ENCODE measurements at regions not wholly inside any gene's neighbourhood (a gene's known extent, or its start where the extent isn't known, plus 50 kb on each side); places are given as distances from the start of the nearest gene placed in this dataset.

DNA sequence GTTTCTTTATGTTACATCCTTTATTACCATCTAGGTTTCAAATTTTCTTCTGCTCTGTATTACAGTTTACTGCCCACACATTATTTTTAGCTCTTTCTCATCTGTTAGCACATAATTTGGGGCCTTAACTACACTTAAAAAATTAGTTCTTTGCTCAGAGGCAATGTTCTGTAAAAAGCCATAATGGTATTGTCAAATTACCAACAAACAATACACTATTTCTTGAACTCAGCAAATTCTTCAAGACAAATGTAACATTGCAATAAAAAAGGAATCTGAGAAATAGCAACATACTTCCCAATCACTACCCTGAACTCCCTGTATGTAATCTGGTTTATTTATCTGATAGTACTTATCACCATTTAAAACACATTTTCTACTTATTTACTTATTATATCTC lies 448.6 kb upstream of the OPRM1 start:
- H2BK20ac ChIP-seq (ENCODE audit: low read depth, low read length) = no peak overlapping the region
- H3K9ac ChIP-seq (ENCODE audit: low read depth, low read length) = no peak overlapping the region
- H3K9me3 ChIP-seq (ENCODE audit: control insufficient read depth, insufficient read depth, low read length) = peaks cover 7% of the 10 kb centered on the region
- in situ Hi-C loops (cut with MboI; ENCODE audit: low sequenced_read_pairs) = no loop called here
- DNase-seq = no peak
- ChIA-PET POLR2A (ENCODE audit: unreplicated experiment) (no interaction called here), CTCF (no interaction called here)
- intact Hi-C loops (cut with micrococcal nuclease) = no loop called here
- H3K4me1 ChIP-seq (ENCODE audit: control insufficient read depth, insufficient read depth, low read length) = no peaks in the 10 kb centered on the region
- no peak for TF ChIP-seq RFX5 (IDR thresholded peaks at IDR 0.05; ENCODE audit: low read depth, low read length)
- TF ChIP-seq CHD1 (IDR thresholded peaks at IDR 0.05; ENCODE audit: low read depth, low read length) = no peak
- TF ChIP-seq POLR2A (IDR thresholded peaks at IDR 0.05; ENCODE audit: low read depth, low read length) = no peak
- TF ChIP-seq, protein P1, sequence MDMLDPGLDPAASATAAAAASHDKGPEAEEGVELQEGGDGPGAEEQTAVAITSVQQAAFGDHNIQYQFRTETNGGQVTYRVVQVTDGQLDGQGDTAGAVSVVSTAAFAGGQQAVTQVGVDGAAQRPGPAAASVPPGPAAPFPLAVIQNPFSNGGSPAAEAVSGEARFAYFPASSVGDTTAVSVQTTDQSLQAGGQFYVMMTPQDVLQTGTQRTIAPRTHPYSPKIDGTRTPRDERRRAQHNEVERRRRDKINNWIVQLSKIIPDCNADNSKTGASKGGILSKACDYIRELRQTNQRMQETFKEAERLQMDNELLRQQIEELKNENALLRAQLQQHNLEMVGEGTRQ (IDR thresholded peaks at IDR 0.05; ENCODE audit: low read depth, low read length) = no peak
- TF ChIP-seq RCOR1 (IDR thresholded peaks at IDR 0.05; ENCODE audit: insufficient replicate concordance, low read length) = no peak
- no peak for TF ChIP-seq MAFK (IDR thresholded peaks at IDR 0.05; ENCODE audit: low read depth, low read length)
- TF ChIP-seq MAZ (IDR thresholded peaks at IDR 0.05; ENCODE audit: borderline replicate concordance, low read depth, low read length) = no peak
- H3K4me2 ChIP-seq (ENCODE audit: low read depth, low read length) = no peak overlapping the region
- H4K91ac ChIP-seq (ENCODE audit: insufficient read depth, low read depth, low read length) = no peak overlapping the region
- no peak overlapping the region for H2AK5ac ChIP-seq (ENCODE audit: low read depth, low read length)
- H3K27ac ChIP-seq (ENCODE audit: insufficient read depth, low read length) = no peak overlapping the region
- no peaks in the 10 kb centered on the region for H3K9me1 ChIP-seq (ENCODE audit: insufficient read depth, low read length)
- H3K36me3 ChIP-seq (ENCODE audit: control insufficient read depth, insufficient read depth, low read length) = no peaks in the 10 kb centered on the region
- H3K27me3 ChIP-seq (ENCODE audit: control insufficient read depth, insufficient read depth, low read length) = no peaks in the 10 kb centered on the region
- H3K14ac ChIP-seq (replicated peaks; ENCODE audit: low read depth, low read length) = no peak overlapping the region
- H2BK120ac ChIP-seq (ENCODE audit: low read depth, low read length) = no peak overlapping the region
- no peak overlapping the region for H3K4me3 ChIP-seq (ENCODE audit: insufficient read depth, low read depth, low read length)
- dilution Hi-C loops (cut with HindIII; ENCODE audit: low sequenced_read_pairs, unreplicated experiment) = no loop called here
- H2BK5ac ChIP-seq (ENCODE audit: low read depth, low read length, poor library complexity, severe bottlenecking) = no peak overlapping the region
- no peak for ATAC-seq (ENCODE audit: low read depth)
- H2BK15ac ChIP-seq (ENCODE audit: low read depth, low read length) = no peak overlapping the region
- H3K4ac ChIP-seq (ENCODE audit: low read depth, low read length) = no peak overlapping the region
- no peak overlapping the region for H2AFZ ChIP-seq (replicated peaks; ENCODE audit: low read length, poor library complexity)
- no peak overlapping the region for H3K18ac ChIP-seq (ENCODE audit: low read depth, low read length)
- H4K5ac ChIP-seq (ENCODE audit: low read depth, low read length) = no peak overlapping the region
- H2AK9ac ChIP-seq (replicated peaks; ENCODE audit: low read depth, low read length, poor library complexity) = no peak overlapping the region
- H4K20me1 ChIP-seq (ENCODE audit: insufficient read depth, low read length) = no peaks in the 10 kb centered on the region
- H3K56ac ChIP-seq (ENCODE audit: extremely low read depth, insufficient read depth, low read length) = no peak overlapping the region
- H4K8ac ChIP-seq (ENCODE audit: low read depth in 2 of 2, low read length in 2 of 2) = no peak overlapping the region
- BruUV-seq (replicated peaks) = no TSS peak
- no peaks in the 10 kb centered on the region for H3K79me1 ChIP-seq (ENCODE audit: low read depth in 1 of 2, low read length in 2 of 2)
- H3K23ac ChIP-seq (ENCODE audit: low read depth, low read length) = no peak overlapping the region
